Fibroblast of skin of left quadriceps (primary cell): ENCODE measurements at regions not wholly inside any gene's neighbourhood (a gene's known extent, or its start where the extent isn't known, plus 50 kb on each side); places are given as distances from the start of the nearest gene placed in this dataset.
"Not testable (repeated sequence)": the region's sequence is repeated elsewhere in the genome, so short reads cannot be mapped to it uniquely, and the experiment has no call there.

ENCODE experiments used
- DNase-seq, 2 experiments: peaks; one replicate each; pipeline ENCODE4 v3.0.0-alpha.2; 2013; ENCODE audit warnings: low read depth in 2 of 2

DNA sequence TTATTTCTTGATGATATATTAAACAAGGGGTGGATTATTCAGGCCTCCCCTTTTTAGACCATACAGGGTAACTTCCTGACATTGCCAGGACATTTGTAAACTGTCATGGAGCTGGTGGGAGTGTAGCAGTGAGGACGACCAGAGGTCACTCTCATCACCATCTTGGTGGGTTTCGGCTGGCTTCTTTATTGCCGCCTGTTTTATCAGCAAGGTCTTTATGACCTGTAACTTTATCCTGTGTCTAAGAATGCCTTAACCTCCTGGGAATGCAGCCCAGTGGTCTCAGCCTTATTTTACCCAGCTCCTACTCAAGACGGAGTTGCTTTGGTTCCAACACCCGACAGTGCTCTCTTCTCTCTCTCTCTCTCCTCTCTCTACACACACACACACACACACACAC, 221.9 kb downstream of the C16orf95 start:
- DNase-seq, result no peak

- DNase-seq, result no peak
These were observed 220.4 kb downstream of the C16orf95 start for GRCh38 chr16:87096746-87097333.

DNA sequence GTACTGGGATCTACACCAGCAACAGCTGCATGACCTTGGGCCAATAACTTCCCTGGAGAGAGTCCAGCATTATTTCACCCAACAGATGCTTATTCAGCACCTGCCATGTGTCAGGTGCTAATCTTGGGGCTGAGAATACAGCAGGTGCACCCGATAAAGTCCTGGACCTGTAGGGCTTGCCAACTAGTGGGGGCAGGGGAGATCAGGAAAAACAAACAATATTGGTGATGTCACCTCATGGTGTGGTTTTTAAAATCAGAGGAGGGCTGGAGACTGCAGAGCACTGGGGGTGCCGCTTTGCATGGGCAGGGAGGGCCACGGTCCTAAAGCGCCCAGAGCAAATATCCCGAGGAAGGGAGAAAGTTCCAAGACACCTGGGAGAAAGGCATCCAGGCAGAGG, 218.8 kb downstream of the C16orf95 start:
- DNase-seq, result no peak

DNA sequence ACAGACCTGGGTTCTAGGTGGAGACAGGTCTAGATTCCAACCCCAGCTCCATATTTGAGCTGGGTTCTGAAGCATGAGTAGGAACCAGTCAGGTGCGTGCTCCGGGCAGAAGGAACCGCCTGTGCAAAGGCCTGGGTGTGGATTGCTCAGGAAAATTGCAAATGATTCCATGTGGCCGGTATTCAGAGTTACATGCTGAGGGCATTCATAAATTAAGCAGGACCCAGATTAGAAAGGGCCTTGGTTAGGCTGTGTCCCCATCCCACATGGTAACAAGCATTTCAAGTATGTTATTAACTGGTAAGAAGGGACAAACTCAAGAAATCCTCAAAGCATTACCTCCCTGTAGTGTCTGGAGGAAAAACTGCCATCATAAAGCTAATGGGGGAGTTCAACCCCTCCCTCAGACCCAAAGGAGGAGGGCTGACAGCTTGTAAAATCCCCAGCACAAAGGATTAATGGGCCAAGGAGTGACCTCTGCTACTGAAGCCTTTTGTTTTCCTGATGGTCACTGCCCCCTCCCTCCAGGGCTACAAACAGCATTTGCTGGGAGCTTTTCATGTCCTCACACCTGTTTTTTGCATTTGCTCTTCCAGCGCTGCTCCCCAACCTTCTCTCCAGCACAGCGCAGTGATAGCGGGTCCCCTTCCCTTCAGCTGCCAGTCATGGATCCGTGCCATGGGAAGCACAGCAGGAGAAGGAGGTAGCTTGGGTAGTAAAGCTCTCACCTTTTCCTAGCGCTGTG, 218.0 kb downstream of the C16orf95 start:
- DNase-seq, result no peak

DNA sequence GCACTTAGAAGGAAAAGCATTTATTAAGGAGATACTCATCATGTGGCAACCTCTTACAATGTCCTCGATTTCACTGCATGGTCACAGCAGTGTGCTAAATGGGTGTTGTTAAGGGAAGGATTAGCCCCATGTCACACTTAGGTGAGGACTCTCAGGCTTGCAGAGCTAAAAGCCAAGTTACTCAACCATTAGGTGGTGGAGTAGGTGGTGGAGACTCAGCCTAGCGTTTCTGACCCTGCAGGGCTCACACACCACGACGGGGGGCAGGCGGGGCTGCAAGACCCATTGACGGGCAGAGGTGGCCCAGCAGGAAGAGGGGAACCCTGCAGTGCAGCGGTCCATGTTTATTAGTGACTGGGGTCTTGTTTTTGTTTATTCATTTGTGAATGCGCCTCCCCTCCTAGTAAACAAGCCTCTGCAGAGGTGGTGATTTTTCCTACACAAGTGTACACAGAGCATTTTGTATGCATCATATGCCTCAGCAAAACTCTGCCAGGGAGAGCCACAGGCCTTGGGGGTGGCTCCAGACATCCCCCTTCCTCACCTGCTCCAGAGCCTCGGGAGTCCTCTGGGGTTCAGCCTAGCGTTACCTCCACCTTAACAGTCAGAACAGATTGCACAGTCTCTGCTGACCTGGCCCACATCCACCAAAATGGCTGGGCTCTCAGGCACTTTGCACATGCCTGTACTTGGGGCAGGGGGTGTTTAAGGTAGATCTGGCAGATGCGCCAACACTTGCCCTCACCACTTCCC, 216.7 kb downstream of the C16orf95 start:
- DNase-seq, result no peak

GRCh38 chr16:87101903-87102302, 215.3 kb downstream of the C16orf95 start:
- DNase-seq, result peak; percentile 44 to 50

- no peak for DNase-seq
These were observed 210.0 kb downstream of the C16orf95 start for GRCh38 chr16:87107201-87107600.

DNA sequence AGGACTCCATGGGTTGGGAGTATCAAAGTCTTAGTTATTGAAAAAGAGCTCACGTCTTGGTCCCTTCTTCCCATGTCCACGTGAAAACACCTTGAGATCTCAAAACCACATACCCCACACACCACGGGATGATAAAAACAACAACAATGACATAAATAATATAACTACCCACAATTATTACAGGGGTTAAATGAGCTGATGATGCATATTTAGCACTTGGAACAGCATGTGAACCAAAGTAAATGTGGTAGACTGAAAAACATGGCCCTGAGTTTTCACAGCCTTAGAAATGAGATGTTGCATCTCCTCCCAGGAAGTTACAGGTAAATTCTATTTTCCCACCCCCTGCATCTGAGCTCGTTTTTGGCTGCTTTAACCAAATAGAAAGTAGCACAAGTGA, 208.9 kb downstream of the C16orf95 start:
- no peak for DNase-seq

GRCh38 chr16:87108941-87109340, 208.3 kb downstream of the C16orf95 start:
- no peak for DNase-seq

- DNase-seq, result no peak
These were observed 202.4 kb downstream of the C16orf95 start for GRCh38 chr16:87114832-87115231.

GRCh38 chr16:87115646-87116045, 201.5 kb downstream of the C16orf95 start:
- no peak for DNase-seq

DNA sequence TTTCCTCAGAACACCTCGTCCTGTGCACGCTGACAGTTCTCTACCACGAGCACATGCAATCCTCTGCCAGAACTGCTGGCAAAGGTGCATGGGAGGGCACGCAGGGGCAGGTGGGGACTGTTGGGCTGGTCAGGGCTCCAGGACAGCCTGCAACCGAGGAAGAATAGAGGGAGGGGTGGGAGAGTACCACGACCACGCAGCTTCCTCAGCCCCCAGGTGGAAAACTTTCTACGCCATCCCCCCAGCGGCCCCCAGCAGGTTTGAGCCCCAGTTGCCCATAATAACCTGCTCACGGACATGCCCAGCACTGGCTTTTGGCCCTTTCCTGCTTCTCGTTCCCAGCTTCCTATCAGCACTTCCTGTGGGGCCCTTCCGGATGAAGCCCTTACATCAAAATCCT, 199.3 kb downstream of the C16orf95 start:
- DNase-seq, result no peak

GRCh38 chr16:87119168-87119567, 198.0 kb downstream of the C16orf95 start:
- DNase-seq, result no peak

- no peak for DNase-seq
These were observed 197.4 kb downstream of the C16orf95 start for GRCh38 chr16:87119748-87120147.

GRCh38 chr16:87121816-87122215, 195.4 kb downstream of the C16orf95 start:
- no peak for DNase-seq

GRCh38 chr16:87123356-87124001, 193.7 kb downstream of the C16orf95 start:
- no peak for DNase-seq

DNA sequence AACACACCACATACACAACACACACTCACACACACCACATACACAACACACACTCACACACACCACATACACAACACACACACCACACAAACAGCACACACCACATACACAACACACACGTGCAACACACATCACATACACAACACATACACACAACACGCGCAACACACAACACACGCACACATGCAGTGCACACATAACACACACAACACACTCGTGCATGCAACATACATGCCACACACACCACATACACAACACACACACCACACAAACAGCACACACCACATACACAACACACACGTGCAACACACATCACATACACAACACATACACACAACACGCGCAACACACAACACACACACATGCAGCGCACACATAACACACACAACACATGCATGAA, 192.8 kb downstream of the C16orf95 start:
- DNase-seq, result not testable (repeated sequence)

GRCh38 chr16:87125206-87126155, 191.7 kb downstream of the C16orf95 start:
- DNase-seq, result no peak

GRCh38 chr16:87126403-87127025, 190.7 kb downstream of the C16orf95 start:
- no peak for DNase-seq

GRCh38 chr16:87127061-87127765, 190.0 kb downstream of the C16orf95 start:
- no peak for DNase-seq
